ENCODE measurements at regions not wholly inside any gene's neighbourhood (a gene's known extent, or its start where the extent isn't known, plus 50 kb on each side); places are given as distances from the start of the nearest gene placed in this dataset.
A peak's percentile ranks its signal among the peaks of the same experiment; 100 is the strongest.
"Not testable (repeated sequence)": the region's sequence is repeated elsewhere in the genome, so short reads cannot be mapped to it uniquely, and the experiment has no call there.

- DNase-seq (ENCODE audit: low spot score): no peak
These were observed 234.4 kb downstream of the RPIA start for GRCh38 chr2:88925770-88926462.

DNA sequence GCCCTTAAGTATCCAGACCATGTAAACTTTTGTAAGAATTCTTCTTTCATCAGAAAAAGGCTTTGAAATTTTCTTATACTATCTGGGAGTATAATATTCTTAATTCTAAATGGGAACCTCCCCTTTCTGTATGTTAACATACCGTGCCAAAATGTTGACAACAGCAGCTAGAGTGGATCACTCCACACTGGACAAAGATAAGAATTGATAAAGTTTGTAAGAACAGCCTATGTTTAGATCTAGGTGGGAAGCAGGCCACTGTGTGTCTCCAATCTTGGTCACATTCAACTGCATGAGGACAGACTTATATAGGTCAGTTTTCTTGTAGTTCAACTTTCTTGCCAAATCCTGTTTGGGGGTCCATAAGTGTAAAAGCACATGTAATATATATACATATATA lies 235.7 kb downstream of the RPIA start:
- no peak for DNase-seq (ENCODE audit: low spot score)

DNA sequence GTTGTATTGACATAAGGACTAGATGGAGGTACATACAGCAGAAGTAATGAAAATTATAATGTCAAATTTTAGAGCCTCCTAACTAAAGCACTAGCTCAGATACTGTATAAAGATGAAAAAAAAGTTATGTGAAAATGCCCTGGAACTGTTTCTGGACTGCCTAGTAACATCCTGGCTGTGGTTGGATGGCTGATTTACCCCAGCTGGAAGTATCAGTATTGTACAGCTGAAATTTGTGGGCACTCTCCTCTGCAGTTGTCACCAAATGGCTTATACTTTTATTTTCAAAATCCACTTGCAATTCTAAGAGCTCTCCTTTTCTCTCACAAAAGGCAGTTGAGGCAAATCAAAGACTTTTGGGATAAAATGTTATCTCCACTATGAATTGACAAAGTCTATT lies 239.2 kb downstream of the RPIA start:
- DNase-seq (ENCODE audit: low spot score): no peak

DNA sequence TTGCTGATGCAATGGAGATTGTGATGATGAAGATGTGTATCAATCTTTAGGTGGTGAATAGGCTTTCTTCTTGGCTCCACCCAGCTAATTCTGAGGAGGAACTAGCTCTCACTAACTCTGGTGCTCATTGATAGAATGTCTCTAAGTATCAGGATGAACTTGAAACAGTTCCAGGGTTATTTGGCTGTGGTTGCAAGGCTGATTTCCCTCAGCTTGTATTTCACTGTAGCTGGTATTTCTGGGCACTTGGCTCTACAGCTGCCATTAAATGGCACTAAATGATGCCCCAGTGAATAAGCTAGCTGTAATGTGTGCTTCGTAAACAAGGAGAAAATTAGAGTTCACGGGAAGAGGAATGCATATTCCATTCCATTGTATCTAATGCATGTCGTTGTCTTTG lies 241.2 kb downstream of the RPIA start:
- DNase-seq (ENCODE audit: low spot score): no peak

DNA sequence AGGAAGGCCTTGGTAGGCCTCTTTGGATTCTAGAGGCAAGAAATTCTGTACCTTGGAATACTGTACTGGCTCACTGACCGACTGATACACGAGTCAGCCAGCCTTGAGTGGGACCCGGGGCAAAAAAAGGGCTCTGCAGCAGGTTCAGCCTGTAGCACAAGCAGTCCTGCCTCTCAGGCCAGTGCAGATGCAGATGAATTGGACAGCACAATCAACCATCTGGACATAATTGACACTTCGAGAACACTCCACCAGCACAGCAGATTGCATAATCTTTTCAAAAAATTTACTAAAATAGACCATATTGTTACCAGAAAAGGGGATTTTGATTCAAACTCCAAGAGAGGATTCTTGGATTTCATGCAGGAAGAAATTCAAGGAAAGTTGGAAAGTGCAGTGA lies 241.6 kb downstream of the RPIA start:
- no peak for DNase-seq (ENCODE audit: low spot score)

DNA sequence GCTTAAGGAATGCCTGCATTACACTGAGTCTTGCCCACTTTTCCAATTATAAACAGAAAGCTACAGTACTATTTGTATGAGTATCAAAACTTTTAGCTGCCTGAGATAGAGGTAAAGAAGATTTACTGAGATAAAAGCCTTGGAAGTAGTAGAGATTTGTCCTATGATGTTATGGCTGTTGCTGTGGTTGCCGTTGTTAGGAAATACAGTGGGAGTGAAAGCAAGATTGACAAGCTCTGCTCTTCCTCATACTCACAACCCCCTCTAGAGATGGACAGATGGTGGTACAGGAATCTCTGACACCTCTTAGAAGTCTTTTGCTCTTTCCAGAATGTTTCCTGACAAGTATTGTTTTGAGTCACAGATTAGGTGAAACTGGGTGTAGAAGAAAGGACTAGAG lies 242.5 kb downstream of the RPIA start:
- no peak for DNase-seq (ENCODE audit: low spot score)

DNA sequence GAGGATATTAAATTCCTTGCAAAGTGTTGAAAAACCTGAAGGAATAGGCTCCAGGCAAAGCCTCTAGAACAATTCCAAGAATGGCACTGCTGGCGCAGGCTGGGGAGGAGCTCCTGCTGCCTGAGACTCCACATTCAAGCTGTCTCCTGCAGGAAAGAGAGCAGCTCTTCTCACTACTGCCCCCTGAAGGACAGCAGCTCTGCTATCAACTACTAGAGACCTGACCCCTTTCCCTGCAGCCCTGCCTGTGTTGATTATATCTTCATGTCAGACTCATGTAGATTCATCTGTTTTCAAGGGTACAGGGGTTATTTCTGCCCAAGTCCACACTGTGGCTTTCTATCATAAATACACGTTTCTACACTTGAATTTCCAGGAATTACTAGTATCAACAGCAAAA lies 249.7 kb downstream of the RPIA start:
- peak; percentile 13 for DNase-seq (ENCODE audit: low spot score)

- no peak for DNase-seq (ENCODE audit: low spot score)
These were observed 251.3 kb downstream of the RPIA start for GRCh38 chr2:88942798-88943197.

- no peak for DNase-seq (ENCODE audit: low spot score)
These were observed 257.9 kb downstream of the RPIA start for GRCh38 chr2:88949336-88949735.

GRCh38 chr2:88950010-88950409 lies 258.5 kb downstream of the RPIA start:
- no peak for DNase-seq (ENCODE audit: low spot score)

DNA sequence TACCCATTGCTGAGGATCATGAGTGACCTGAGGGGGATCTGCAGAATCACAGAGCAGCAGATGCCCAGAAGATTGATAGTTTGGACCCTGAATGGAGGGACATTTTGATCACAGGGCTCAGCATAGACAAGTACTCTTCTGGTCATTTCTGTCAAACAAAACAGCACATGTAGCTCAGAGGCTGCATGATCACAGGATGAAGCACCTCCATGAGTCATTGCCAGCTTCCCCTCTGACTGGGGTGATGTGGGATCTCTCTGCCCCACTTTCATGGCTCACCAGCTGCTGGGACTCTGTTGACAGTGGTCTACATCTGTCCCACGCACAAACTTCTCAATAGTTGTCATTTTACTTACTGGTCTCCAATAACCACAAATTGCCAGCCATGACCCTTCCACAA lies 264.1 kb downstream of the RPIA start:
- no peak for DNase-seq (ENCODE audit: low spot score)

GRCh38 chr2:88959480-88960204 lies 268.2 kb downstream of the RPIA start:
- DNase-seq (ENCODE audit: low spot score): no peak

DNA sequence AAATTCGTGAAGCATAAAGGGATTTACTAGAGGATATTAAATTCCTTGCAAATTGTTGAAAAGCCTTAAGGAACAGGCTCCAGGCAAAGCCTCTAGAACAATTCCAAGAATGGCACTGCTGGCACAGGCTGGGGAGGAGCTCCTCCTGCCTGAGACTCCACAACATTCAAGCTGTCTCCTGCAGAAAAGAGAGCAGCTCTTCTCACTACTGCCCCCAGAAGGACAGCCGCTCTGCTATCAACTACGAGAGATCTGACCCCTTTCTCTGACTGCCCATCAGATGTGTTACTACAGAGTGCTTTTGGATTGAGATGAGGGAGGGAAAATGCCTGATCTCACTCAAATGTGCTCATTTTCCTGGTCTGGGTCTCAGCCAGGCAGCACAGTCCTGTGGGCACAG lies 269.9 kb downstream of the RPIA start:
- not testable (repeated sequence) for DNase-seq (ENCODE audit: low spot score)

- DNase-seq (ENCODE audit: low spot score): no peak
These were observed 276.4 kb downstream of the RPIA start for GRCh38 chr2:88967844-88968243.

- not testable (repeated sequence) for DNase-seq (ENCODE audit: low spot score)
These were observed 286.5 kb downstream of the RPIA start for GRCh38 chr2:88978011-88978410.

DNA sequence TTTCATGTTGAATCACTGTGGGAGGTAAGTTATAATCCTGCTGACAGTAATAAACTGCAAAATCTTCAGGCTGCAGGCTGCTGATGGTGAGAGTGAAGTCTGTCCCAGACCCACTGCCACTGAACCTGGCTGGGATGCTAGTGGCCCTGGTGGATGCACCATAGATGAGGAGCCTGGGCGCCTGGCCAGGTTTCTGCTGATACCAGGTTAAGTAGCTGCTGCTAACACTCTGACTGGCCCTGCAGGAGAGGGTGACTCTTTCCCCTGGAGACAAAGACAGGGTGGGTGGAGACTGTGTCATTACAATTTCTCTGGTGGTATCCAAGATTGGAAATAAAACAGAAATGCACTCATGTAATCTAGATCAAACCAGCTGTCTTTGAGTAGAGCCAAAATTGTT lies 287.0 kb downstream of the RPIA start:
- not testable (repeated sequence) for DNase-seq (ENCODE audit: low spot score)

GRCh38 chr2:88984079-88984478 lies 292.6 kb downstream of the RPIA start:
- DNase-seq (ENCODE audit: low spot score): not testable (repeated sequence)

DNA sequence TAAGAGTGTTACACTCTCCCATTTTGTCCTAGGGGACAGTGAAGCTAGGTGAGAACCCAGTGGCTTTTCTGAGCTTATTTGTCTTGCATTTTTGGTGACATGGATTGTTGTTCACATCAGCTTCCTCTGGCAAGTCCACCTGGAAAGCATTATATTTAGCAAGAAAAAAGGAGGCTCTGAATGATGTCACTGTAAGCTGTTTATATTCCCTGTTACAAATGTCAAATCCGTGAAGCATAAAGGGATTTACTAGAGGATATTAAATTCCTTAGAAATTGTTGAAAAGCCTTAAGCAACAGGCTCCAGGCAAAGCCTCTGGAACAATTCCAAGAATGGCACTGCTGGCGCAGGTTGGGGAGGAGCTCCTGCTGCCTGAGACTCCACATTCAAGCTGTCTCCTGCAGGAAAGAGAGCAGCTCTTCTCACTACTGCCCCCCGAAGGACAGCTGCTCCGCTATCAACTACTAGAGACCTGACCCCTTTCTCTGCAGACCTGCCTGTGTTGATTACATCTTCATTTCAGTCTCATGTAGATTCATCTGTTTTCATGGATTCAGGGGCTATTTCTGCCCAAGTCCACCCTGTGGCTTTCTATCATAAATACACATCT lies 295.4 kb downstream of the RPIA start:
- not testable (repeated sequence) for DNase-seq (ENCODE audit: low spot score)

- not testable (repeated sequence) for DNase-seq (ENCODE audit: low spot score)
These were observed 297.1 kb downstream of the RPIA start for GRCh38 chr2:88988617-88989016.

- not testable (repeated sequence) for DNase-seq (ENCODE audit: low spot score)
These were observed 301.3 kb downstream of the RPIA start for GRCh38 chr2:88992819-88993218.

GRCh38 chr2:88994856-88995255 lies 303.4 kb downstream of the RPIA start:
- not testable (repeated sequence) for DNase-seq (ENCODE audit: low spot score)

DNA sequence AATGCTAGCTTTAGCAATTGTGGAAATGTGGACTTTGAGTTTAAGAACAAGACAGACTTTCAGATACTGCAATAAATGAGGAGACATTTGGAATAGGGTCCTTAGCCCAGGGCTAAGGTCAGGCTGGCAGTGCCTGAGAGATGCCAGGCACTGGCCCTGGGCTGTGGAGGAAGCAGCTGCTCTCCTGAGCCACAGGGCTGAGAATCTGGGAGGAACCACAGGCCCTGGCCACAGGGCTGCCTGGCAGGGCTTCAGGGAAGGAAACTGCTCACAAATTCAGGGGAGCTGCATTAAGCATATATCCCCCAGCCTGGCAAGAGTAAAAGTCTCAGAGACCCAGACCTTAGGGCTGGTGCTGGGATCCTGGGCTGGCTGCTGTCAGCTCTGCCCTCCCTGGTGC lies 305.1 kb downstream of the RPIA start:
- DNase-seq (ENCODE audit: low spot score): not testable (repeated sequence)

- DNase-seq (ENCODE audit: low spot score): no peak
These were observed 307.9 kb downstream of the RPIA start for GRCh38 chr2:88999365-88999764.
